Stimulated activated CD4-positive, alpha-beta T cell treated with anti-CD3 and anti-CD28 coated beads, TNF-alpha, amount 100 ng/mL, for 48 hours (primary cell): ENCODE measurements at regions not wholly inside any gene's neighbourhood (a gene's known extent, or its start where the extent isn't known, plus 50 kb on each side); places are given as distances from the start of the nearest gene placed in this dataset.
"Not testable (repeated sequence)": the region's sequence is repeated elsewhere in the genome, so short reads cannot be mapped to it uniquely, and the experiment has no call there.

Experiments
- DNase-seq, 3 donors: peaks; one replicate each; pipeline ENCODE4 v3.0.0-alpha.2; 2020; ENCODE audit warnings: low read depth in 3 of 3

GRCh38 chr7:118418433-118418832 lies 193.9 kb downstream of the ANKRD7 start:
- no peak for DNase-seq

- no peak for DNase-seq
Measured at GRCh38 chr7:118420888-118421287, 196.4 kb downstream of the ANKRD7 start.

DNA sequence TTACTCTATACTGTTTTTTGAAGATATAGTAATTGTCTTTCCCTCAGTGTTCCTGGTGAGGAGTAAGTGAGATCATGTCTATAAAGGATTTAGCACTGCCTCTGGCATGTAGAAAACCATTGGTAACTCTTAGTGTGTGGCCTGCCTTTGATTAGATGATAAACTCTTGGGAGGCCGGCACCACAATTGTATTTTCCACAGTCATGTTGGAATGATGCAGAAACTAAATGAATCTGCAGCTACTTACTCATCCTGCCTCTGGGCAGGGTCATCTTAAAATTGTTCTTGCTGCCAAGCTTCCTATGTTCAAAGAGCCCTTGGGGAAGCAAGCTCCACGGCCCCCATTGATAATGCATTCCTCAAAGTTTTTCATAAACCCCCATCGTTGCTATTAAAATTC lies 204.6 kb downstream of the ANKRD7 start:
- no peak for DNase-seq

GRCh38 chr7:118436663-118437062 lies 212.2 kb downstream of the ANKRD7 start:
- no peak for DNase-seq

DNA sequence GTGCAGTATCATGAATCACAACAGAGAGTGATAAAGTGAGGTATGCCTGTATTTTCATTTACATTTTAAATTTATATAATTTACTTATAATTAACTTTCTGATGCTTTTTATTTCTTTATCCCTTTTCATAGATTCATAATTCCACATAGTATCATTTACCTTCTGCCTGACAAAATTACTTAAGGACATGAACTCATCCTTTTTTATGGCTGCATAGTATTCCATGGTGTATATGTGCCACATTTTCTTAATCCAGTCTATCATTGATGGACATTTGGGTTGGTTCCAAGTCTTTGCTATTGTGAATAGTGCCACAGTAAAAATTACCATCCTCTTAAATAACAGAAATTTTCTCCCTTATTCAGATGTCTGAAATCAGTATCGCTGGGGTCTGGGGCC lies 224.5 kb downstream of the ANKRD7 start:
- not testable (repeated sequence) for DNase-seq

- no peak for DNase-seq
Measured at GRCh38 chr7:118449797-118450567, 225.5 kb downstream of the ANKRD7 start.

DNA sequence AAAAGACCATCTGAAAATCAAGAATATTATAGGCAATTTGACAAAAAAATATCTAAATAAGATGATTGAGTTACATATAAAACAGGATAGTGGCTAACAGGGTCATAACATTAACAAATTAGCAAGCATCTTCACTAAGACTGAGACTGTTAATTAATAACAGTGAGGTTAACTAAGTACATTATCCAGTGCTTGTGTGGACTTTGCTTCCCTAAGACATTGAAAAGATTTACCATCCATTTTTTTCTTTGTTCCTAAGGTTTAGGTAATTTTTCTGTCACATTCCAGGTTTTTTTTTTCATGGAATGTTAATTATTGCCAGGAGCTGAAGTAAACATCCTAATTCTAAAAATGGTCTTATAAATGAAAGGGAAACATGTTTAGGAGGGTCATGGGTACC lies 227.6 kb downstream of the ANKRD7 start:
- DNase-seq, result no peak

- DNase-seq, result no peak
Measured at GRCh38 chr7:118467381-118467780, 242.9 kb downstream of the ANKRD7 start.

DNA sequence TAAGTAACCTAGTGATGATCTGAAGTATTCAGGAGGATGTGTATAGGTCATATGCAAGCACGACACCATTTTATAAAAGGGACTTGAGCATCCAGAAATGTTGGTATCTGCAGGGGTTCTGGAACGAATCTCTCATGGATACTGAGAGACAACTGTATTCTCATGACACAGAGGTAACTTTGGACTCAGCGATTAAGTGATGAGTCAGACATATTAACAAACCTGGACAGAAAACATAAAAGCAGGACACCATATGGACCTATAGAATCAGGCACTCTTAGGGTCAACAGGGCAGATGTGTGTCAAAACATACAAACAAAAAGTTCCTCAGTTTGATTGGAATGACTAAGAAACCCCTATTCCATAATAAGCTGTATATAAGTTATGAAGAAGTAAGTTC lies 248.1 kb downstream of the ANKRD7 start:
- DNase-seq, result no peak

DNA sequence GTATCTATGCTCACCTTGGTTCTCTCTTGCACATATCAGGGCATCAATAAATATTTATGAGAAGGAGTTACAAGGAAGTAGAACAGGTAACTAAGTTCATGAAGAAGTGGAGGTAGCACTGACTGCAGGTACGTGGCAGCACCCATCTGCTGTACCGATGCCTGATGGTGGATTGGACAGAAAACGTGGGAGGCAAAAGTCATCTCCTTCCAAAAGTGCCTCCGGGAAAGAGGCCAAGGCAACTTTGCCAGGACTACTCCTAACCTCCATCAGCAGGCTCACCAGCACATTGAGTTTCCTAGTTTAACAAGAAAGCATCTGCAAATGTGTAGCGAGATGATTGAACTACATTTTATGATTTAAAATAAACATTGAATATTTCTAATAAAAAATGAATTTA lies 248.8 kb downstream of the ANKRD7 start:
- DNase-seq, result no peak

DNA sequence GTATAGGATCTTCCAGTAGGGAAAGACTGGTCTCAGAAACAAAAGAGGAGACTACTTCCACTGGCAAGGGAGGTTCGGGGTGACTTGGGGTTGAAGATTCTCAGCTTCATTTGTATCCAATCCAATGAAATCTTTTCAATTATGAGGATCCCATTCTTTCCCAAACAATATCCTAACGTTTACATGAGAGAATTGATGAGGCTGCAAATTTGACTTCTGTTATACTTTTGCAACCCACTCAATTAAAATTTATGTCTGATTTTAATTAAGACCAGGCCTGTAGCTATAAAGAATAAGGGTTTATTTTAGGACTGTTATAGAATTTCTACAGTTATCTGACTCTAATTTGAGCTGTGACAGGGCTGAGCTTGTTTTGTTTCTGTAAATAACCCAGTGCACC lies 251.5 kb downstream of the ANKRD7 start:
- no peak for DNase-seq

DNA sequence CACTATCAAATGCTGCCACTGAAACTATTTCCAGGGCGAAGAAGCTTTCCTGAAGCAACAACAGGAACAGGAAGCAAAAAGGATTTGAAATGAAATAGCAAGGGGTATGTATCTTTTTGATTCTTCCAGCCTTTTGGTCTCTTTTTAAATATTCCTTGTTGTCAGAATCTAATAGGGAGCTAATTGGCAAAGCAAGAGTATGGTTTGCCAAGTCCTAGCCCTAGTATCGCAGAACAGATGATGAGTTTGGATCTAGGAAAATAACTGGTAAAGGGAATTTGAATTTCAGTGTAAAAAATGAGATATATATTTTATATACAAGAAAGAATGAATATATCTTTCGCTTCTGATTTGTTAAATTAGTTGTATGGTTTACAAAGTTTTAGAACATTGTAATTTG lies 252.5 kb downstream of the ANKRD7 start:
- no peak for DNase-seq

DNA sequence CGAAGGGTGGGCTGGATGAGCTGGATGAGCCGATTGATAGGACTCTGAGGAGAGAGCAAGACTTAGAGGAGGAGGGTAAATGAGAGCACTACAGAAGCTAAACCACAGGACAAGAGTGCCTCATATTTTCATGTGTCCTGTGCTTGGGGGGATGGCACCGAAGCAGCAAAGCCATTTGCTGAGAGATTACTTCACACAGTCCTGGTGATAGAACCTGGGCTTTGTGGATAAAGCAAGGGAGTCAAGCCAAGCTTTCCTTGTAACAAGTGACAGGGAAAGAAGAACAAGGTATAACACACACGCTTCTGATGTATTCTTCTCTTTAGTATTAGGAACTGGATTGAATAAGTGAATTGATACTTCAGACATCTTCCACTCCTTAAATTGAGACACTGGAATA lies 253.7 kb downstream of the ANKRD7 start:
- DNase-seq, result no peak

- DNase-seq, result no peak
Measured at GRCh38 chr7:118478931-118479330, 254.4 kb downstream of the ANKRD7 start.

DNA sequence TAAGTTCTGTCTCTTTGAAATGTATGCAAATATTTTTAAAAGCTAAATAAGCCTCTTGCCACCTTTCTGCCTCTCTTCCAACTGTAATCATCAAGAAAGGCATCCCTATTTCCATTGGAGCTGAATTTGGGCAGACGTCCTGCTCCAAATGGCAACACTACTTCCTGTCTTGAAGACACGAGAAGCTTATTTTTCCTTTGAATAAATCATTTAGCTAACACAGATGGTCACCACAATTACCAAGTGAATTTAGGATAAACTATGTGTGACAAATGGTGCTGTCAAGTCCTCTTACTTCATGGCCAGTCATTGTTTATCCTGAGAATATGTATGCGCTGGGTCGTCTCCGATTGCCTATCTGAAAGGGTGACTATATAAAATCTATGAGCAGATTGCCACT lies 268.0 kb downstream of the ANKRD7 start:
- no peak for DNase-seq

DNA sequence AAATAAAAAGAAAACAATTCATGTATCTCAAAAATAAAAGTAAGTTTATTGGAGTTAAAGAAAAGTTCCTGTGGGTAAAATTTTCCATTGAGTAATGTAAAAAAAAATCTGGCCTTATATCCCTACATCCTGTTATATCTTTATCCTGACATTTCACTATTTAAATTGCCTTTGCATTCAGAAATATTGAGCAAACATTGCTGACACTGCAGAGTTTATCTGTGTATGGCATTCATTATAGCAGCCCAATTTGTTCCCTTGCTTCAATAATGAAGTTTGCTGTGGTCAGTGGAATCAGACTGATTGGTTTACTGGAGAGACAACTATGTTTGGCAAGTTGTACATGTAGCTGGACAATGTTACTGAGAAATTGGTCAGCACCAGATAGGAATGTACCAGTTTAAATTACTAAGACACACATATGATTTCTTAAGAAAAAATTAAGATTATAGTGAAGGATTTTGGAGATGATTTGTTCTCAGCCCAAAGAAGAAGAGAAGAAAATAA lies 271.7 kb downstream of the ANKRD7 start:
- no peak for DNase-seq

- DNase-seq, result no peak
Measured at GRCh38 chr7:118502235-118502634, 277.7 kb downstream of the ANKRD7 start.

- DNase-seq, result no peak
Measured at GRCh38 chr7:118511146-118511545, 286.6 kb downstream of the ANKRD7 start.

- DNase-seq, result no peak
Measured at GRCh38 chr7:118517275-118517674, 292.8 kb downstream of the ANKRD7 start.

- no peak for DNase-seq
Measured at GRCh38 chr7:118525020-118525419, 300.5 kb downstream of the ANKRD7 start.

GRCh38 chr7:118531566-118531965 lies 307.1 kb downstream of the ANKRD7 start:
- DNase-seq, result no peak

DNA sequence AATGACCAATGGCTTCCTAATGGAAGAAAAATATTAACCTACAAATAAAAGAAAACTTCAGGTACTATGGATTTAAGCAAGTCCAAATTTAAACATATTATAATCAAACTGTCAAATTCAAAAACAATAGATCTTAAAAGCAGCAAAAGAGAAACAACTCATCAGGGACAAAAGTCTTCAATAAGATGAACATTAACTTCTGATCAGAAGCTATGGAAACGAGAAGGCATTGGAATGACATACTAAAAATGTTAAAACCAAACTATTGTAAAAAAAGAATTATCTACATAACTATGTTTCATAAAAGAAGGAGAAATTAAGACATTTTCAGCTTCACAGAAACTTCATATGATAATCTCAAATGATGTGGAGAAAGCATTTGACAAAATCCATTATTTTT lies 334.7 kb downstream of the ANKRD7 start:
- no peak for DNase-seq

DNA sequence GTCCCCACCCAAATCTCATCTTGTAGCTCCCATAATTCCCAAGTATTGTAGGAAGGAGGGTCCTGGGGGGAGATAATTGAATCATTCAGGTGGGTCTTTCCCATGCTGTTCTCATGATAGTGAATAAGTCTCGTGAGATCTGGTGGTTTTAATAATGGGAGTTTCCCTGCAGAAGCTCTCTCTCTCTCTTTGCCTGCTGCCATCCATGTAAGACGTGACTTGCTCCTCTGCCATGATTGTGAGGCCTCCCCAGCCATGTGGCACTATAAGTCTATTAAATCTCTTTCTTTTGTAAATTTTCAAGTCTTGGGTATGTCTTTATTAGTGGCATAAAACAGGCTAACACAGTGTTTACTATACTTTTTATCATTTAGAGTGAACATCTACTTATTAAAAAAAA lies 338.8 kb downstream of the ANKRD7 start:
- no peak for DNase-seq

DNA sequence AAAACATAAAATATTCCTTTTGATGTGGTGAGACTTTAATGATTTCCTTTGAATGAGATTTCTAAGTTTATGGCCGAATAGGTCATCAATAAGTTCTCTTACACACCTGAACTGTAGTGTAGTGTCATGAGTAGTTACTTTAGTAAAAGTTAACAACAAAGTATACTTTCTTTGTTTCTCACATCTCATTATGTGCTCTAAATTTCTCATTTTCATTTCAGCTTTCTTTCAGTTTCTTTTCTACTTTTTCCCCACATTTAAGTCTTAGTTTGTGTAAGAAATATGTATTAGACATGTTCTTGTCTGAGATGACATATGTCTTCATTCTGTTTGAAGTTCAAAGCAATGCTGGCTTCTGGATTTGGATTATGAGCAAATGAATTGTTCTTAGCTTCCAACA lies 348.1 kb downstream of the ANKRD7 start:
- DNase-seq, result no peak
